ENCODE measurements at regions not wholly inside any gene's neighbourhood (a gene's known extent, or its start where the extent isn't known, plus 50 kb on each side); places are given as distances from the start of the nearest gene placed in this dataset.

DNA sequence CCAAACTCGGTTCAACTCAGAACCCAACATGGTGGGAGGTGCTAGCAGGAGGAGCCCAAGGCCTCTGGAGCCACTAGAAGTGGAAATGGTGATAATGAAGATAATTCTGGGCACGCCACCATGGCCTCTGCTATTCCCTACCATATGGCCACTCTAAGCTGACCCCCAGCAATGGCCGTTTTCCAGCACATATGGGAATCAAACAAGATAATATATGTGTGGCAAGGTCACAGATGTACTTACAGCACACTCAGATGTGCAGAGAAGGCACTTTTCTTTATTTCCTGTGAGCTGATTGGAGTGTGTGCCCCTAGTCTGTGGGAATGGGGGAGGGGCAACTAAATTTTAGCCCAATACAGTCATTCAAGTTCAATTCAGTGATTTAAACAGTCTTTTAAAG, 153.4 kb upstream of the LRFN2 start:
- TF ChIP-seq CTCF (IDR thresholded peaks at IDR 0.05), result no peak
- TF ChIP-seq POLR2A (IDR thresholded peaks at IDR 0.05), result no peak

All from right lobe of liver (tissue), 4 donors.